ENCODE measurements at regions not wholly inside any gene's neighbourhood (a gene's known extent, or its start where the extent isn't known, plus 50 kb on each side); places are given as distances from the start of the nearest gene placed in this dataset.

GRCh38 chr3:18951333-18951732, 197.0 kb upstream of the KCNH8 start:
- TF ChIP-seq CTCF (IDR thresholded peaks at IDR 0.05; ENCODE audit: borderline replicate concordance, extremely low read depth, low read length, poor library complexity, severe bottlenecking) (no peak), EZH2 (IDR thresholded peaks at IDR 0.05; ENCODE audit: borderline replicate concordance, low read depth, low read length, severe bottlenecking) (no peak)

All from DND-41 (cell line).